ENCODE measurements at regions not wholly inside any gene's neighbourhood (a gene's known extent, or its start where the extent isn't known, plus 50 kb on each side); places are given as distances from the start of the nearest gene placed in this dataset.
"Not testable (repeated sequence)": the region's sequence is repeated elsewhere in the genome, so short reads cannot be mapped to it uniquely, and the experiment has no call there.

DNA sequence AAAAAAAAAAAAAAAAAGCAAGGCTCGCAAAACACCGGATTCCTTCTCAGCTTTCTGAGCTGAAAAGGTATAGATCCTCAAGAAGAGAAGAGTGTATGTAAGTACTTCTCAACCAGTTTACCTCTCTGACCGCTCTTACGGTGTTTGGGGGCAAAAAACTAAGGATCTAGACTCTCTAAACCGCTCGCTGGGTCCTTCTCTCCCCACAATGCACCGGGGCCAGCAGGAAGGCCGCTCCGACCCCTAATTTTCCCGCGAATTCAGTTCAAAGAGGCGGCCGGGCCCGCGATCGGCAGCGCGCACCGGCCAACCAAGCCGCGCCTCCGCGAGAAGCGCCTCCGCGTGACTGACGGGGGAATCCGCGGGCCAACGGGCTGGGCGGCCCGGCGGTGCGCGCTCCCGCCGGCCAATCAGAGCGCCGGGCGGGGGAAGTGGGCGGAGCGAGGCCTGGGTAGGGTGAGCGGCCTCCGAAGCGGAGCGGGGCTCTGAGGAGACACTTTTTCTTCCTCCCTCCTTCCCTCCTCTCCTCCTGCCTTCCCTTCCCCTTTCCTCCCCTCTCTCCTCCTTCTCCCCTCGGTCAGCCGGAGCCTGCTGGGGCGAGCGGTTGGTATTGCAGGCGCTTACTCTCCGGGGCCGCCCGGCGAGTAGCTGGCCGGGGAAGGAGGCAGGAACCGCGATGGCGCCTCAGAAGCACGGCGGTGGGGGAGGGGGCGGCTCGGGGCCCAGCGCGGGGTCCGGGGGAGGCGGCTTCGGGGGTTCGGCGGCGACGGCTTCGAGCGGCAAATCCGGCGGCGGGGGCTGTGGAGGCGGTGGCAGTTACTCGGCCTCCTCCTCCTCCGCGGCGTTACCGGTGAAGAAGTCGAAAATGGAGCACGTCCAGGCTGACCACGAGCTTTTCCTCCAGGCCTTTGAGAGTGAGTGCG, 93.0 kb downstream of the CRLF3 start:
- DNase-seq = peak; percentile 67 to 75

DNA sequence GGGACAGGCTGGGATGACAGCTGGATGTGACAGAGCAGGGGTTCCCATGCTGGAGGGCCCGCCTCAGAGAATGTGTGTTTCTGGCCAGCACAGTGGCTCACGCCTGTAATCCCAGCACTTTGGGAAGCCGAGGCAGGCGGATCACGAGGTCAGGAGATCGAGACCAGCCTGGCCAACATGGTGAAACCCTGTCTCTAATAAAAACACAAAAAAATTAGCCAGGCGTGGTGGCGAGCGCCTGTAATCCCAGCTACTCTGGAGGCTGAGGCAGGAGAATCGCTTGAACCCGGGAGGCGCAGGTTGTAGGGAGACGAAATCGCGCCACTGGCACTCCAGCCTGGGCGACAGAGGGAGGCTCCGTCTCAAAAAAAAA, 93.7 kb downstream of the CRLF3 start:
- not testable (repeated sequence) for DNase-seq

GRCh38 chr17:30730171-30730836, 94.2 kb downstream of the CRLF3 start:
- not testable (repeated sequence) for DNase-seq

GRCh38 chr17:30729471-30730170, 94.9 kb downstream of the CRLF3 start:
- not testable (repeated sequence) for DNase-seq

GRCh38 chr17:30727517-30727916, 97.0 kb downstream of the CRLF3 start:
- DNase-seq = not testable (repeated sequence)

GRCh38 chr17:30726734-30727133, 97.8 kb downstream of the CRLF3 start:
- not testable (repeated sequence) for DNase-seq

DNA sequence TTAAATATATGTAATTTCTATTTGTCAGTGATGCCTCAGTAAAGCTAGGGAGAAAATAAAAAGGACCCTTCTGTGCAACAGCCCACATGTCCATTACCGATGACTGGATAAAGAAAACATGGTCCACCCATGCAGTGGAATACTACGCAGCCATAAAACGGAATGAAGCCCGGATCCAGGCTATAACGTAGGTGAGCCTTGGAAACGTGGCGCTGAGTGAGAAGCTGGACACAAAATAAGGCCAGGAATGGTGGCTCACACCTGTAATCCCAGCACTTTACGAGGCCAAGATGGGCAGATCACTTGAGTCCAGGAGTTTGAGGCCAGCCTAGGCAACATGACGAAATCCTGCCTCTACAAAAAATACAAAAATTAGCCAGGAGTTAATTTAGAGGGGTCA, 98.2 kb downstream of the CRLF3 start:
- DNase-seq = not testable (repeated sequence)

- DNase-seq = not testable (repeated sequence)
Observed at GRCh38 chr17:30724034-30724650, 100.3 kb downstream of the CRLF3 start.

DNA sequence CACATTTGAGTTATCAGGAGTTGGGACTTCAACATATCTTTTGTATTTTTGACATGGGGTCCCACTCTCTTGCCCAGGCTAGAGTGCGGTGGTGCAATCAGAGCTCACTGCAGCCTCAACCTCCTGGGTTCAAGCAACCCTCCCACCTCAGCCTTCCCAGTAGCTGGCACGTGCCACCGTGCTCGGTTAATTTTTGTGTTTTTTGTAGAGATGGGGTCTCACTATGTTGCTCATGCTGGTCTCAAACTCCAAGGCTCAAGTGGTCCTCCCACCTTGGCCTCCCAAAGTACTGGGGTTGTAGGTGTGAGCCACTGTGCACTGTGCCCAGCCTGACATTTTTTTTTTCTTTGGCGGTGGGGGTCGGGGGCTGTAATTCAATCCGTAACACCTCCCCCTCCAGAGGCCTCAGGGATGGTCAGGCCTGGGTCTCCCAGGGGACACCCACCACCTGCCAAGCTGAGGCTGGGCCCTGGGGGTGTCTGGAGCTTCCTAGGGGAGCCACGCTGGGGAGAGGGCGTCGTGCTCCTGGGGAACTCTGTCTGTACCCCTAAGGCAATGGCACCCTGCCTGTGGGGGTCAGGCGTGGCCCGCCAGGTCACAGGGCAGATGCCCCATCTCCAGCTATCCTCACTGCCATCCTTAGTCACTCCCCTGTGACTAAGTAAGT, 102.2 kb downstream of the CRLF3 start:
- DNase-seq = not testable (repeated sequence)

DNA sequence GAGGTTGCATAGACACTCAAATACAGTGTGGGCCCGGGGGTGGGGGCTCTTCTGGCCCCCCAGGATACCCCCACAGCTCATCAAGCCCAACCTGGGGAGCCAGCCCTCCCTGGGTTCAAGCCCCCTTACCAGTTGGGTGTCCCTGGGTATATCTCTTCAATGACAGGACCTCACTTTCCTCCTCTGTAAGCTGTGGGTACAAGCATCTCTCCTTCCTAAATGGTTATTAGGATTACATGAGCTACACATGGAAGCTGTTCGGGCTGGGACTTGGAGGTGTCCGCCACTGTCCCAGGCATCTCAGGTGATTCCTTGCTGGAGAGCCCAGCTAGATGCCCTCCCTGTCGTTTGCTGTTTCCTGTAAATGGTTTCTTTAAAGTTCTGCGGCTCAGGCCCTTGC, 103.5 kb downstream of the CRLF3 start:
- DNase-seq = not testable (repeated sequence)

DNA sequence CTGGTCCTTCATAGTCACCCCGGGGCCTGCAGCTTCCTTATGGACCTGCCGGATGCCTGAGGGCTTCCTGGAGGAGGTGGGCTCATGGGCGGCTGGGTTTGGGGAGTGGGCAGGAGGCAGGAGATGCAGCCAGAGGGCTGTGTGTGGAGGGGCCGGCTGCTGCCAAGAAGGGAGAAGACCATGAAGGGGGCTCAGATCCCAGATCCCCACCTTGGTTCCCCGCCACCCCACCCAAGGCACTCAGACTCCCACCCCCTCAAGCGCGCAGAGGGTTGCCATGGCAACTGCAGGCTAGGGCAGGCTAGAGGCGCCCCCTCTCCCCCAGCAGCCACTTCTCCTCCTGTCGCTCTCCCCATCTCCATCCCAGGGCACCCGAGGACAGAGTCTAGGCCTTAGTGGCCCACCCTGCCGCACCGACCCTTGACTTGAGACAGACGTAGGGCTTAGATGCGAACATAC, 104.5 kb downstream of the CRLF3 start:
- DNase-seq = no peak

- DNase-seq = peak in 1 of 2 experiments; percentile 44
Observed at GRCh38 chr17:30719131-30719973, 105.1 kb downstream of the CRLF3 start.

GRCh38 chr17:30718691-30719090, 105.8 kb downstream of the CRLF3 start:
- DNase-seq = not testable (repeated sequence)

GRCh38 chr17:30718099-30718447, 106.4 kb downstream of the CRLF3 start:
- DNase-seq = not testable (repeated sequence)

DNA sequence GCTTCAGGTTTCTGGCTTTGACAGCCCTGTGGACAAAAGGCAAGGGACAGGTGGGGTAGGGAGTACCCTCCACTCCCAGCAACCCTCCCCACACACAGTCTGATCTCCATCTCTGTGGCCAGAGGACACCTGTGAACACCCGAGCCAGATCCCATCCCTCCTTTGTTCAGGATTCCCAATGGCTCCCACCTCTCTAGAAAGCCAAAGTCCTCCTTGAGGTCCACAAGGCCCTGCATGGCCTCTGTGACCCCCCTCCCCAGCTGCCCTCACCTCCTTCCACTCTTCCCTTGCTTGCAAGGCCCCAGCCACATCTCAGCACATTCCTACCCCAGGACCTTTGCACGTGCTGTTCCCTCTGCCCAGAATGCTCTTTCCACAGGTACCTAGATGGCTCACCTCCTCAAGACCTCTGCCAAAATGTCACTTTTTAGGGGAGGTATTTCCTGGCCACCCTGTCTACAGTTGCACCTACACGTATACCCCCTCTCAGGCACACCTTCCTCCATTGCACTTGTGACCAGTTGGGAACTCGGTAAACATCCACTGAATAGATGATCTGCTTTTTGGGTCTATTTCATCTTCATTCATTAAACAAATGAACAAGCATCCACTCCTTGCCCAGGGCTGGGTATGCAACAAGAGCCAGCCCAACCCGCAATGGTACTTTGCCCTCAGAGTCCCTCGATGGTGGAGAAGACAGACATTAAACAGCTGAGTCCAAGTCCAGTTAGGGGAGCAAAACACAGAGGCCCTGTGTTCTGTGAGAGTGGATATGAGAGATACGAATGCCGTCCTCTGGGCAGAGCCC, 107.0 kb downstream of the CRLF3 start:
- no peak for DNase-seq

DNA sequence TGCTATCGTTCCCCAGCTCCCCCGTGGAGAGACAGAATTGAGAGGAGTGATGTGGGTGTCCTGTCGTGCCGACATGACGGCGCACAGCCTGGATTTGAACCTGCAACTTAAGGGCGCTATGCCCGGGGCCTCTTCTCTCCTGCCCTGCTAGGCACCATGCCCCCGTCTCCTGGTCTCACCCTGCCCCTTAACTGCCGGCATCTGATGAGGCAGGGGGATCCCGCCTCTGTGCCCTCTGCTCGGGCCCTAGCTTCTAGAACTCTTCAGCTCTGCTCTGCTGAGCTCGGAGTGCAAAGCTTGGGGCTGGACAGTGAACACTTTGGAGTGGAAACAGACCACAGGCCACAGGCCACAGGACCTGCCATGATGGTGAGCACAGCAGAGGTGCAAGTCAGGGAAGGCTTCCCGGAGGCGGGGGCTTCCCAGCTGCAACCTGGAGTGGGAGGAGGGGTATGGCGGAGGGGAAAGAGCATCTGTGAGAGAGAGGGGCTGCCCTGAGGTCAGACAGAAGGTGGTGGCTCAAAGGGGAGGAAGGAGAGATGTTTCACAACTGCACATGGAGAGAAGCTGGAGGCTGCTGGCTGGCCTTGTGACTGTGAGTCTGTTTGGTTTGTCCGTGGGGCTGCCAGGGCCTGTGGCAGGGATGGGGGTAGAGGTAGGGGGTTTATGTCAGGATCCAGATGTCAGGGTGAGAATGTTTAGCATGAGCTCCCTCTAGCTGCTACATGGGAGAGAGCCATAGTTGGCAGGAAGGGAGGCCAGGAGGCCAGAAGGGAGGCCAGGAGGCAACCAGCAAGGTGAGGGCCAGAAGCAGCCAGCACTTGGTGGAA, 107.8 kb downstream of the CRLF3 start:
- no peak for DNase-seq

DNA sequence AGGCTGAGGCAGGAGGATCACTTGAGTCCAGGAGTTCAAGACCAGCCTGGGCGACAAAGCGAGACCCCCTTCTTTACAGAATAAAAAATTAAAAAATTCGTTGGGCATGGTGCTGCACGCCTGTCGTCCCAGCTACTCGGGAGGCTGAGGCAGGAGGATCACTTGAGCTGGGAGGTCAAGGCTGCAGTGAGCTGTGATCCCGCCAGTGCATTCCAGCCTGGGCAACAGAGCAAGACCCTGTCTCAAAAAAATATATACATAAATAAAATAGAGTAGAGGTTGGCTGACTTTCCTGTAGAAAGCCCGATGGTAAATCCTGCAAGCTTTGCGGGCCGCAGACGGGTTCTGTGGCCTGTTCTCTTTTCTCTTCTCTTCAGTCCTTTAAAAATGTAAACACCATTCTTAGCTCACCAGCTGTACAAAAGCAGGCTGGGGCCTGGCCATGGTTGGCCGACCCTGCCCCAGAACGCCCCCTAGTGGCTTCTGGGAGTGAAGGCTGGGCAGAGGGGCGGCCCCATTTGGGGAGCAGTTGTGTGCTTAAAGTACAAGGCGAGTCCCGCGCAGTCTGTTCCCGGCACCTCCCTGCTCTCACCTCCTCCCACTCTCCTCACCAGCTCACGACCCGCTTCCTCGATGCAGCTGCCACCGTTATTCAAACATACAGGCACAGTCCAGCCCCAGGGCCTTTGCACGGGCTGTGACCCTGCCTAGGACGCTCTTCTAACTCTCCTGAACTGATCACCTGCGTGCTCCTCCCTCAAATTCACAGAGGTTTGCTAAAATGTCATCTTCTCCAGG, 109.5 kb downstream of the CRLF3 start:
- DNase-seq = not testable (repeated sequence)

- DNase-seq = not testable (repeated sequence)
Observed at GRCh38 chr17:30713805-30714204, 110.7 kb downstream of the CRLF3 start.

GRCh38 chr17:30712859-30713258, 111.6 kb downstream of the CRLF3 start:
- DNase-seq = not testable (repeated sequence)

All from NCI-H1930 (cell line).